WTC11 (cell line): ENCODE measurements at regions not wholly inside any gene's neighbourhood (a gene's known extent, or its start where the extent isn't known, plus 50 kb on each side); places are given as distances from the start of the nearest gene placed in this dataset.

ENCODE experiments used
- ATAC-seq: fragments of 200-7000 bp; cut with Tn5 transposase; 2 replicates; pipeline ENCODE4 v1.10.0; 2021; ENCODE audit warnings: mild to moderate bottlenecking, moderate library complexity
- CTCF ChIA-PET: fragments of 300-600 bp; sonication (Branson Sonifier 250); formaldehyde crosslinking; loops from one replicate; lab custom pipeline; 2021; ENCODE audit warnings: antibody characterized with exemption; lab: Charles Lee
- POLR2A ChIA-PET: fragments of 350-600 bp; sonication (Branson Sonifier 250); formaldehyde crosslinking; loops from one replicate; lab custom pipeline; 2021; ENCODE audit warnings: antibody characterized with exemption; lab: Charles Lee
- DNase-seq: peaks from one replicate; pipeline ENCODE4 v3.0.0; 2021; ENCODE audit warnings: low spot score
- H3K27ac Mint-ChIP-seq: 2 replicates; pipeline ENCODE4 v1.8.0; 2021; ENCODE audit warnings: mixed read lengths
- H3K27me3 Mint-ChIP-seq: 2 replicates; pipeline ENCODE4 v1.8.0; 2021; ENCODE audit warnings: low read depth, mild to moderate bottlenecking, moderate library complexity, mixed read lengths
- H3K36me3 Mint-ChIP-seq: 2 replicates; pipeline ENCODE4 v1.8.0; 2021; ENCODE audit warnings: mixed read lengths
- H3K4me1 Mint-ChIP-seq: 2 replicates; pipeline ENCODE4 v1.8.0; 2022; ENCODE audit warnings: mixed read lengths
- H3K4me3 Mint-ChIP-seq: 2 replicates; pipeline ENCODE4 v1.8.0; 2021; ENCODE audit warnings: mild to moderate bottlenecking, moderate library complexity, mixed read lengths
- H3K9me3 Mint-ChIP-seq: 2 replicates; pipeline ENCODE4 v1.8.0; 2021; ENCODE audit warnings: mixed read lengths
- CDX4 ChIP-seq: fragments of 250-450 bp; sonication (Bioruptor Pico); IDR thresholded peaks from 2 replicates; pipeline ENCODE4 v1.9.0; 2021; ENCODE audit warnings: moderate library complexity, mild to moderate bottlenecking, inconsistent platforms, borderline replicate concordance
- ESRRA ChIP-seq: sonication (generic); formaldehyde crosslinking; IDR thresholded peaks from 2 replicates; pipeline ENCODE4 v1.8.1; 2022; ENCODE audit warnings: mild to moderate bottlenecking, missing genetic modification reagents, borderline replicate concordance
- ETV6 ChIP-seq: sonication (generic); formaldehyde crosslinking; IDR thresholded peaks from 2 replicates; pipeline ENCODE4 v1.8.1; 2022; ENCODE audit warnings: mild to moderate bottlenecking, missing genetic modification reagents
- FOXK1 ChIP-seq: sonication (generic); formaldehyde crosslinking; IDR thresholded peaks from 2 replicates; pipeline ENCODE4 v1.8.0; 2022; ENCODE audit warnings: mild to moderate bottlenecking, moderate library complexity, missing genetic modification reagents
- FOXP1 ChIP-seq: sonication (generic); formaldehyde crosslinking; IDR thresholded peaks from 2 replicates; pipeline ENCODE4 v1.8.0; 2022; ENCODE audit warnings: missing genetic modification reagents, mild to moderate bottlenecking, moderate library complexity, borderline replicate concordance
- GRHL2 ChIP-seq: fragments of 250-450 bp; sonication (Bioruptor Pico); IDR thresholded peaks from 2 replicates; pipeline ENCODE4 v1.8.0; 2022; ENCODE audit warnings: mild to moderate bottlenecking, moderate library complexity; ENCODE audit not compliant: insufficient replicate concordance, severe bottlenecking
- HMGA2 ChIP-seq: fragments of 250-450 bp; sonication (Bioruptor Pico); IDR thresholded peaks from 2 replicates; pipeline ENCODE4 v1.4.0; 2021; ENCODE audit warnings: mild to moderate bottlenecking, moderate library complexity
- MYBL2 ChIP-seq: sonication (generic); formaldehyde crosslinking; IDR thresholded peaks from 2 replicates; pipeline ENCODE4 v1.8.1; 2023; ENCODE audit warnings: mild to moderate bottlenecking, moderate library complexity, missing genetic modification reagents
- NFE2L1 ChIP-seq: sonication (generic); formaldehyde crosslinking; IDR thresholded peaks from 2 replicates; pipeline ENCODE4 v1.8.1; 2023; ENCODE audit warnings: missing genetic modification reagents
- NFYB ChIP-seq: sonication (generic); formaldehyde crosslinking; conservative IDR thresholded peaks from 2 replicates; pipeline ENCODE4 v1.8.0; 2022; ENCODE audit warnings: low read depth, missing genetic modification reagents
- SMAD4 ChIP-seq: sonication (generic); formaldehyde crosslinking; IDR thresholded peaks from 2 replicates; pipeline ENCODE4 v1.8.0; 2022; ENCODE audit warnings: mild to moderate bottlenecking, missing genetic modification reagents
- SP1 ChIP-seq: sonication (generic); formaldehyde crosslinking; conservative IDR thresholded peaks from 2 replicates; pipeline ENCODE4 v1.8.1; 2022; ENCODE audit warnings: missing genetic modification reagents
- TP53 ChIP-seq: sonication (generic); formaldehyde crosslinking; IDR thresholded peaks from 2 replicates; pipeline ENCODE4 v1.8.1; 2023; ENCODE audit warnings: mild to moderate bottlenecking, missing genetic modification reagents
- ZBTB21 ChIP-seq: sonication (generic); formaldehyde crosslinking; IDR thresholded peaks from 2 replicates; pipeline ENCODE4 v1.8.1; 2023; ENCODE audit warnings: mild to moderate bottlenecking, missing genetic modification reagents, borderline replicate concordance
- ZNF138 ChIP-seq: sonication (generic); formaldehyde crosslinking; conservative IDR thresholded peaks from 2 replicates; pipeline ENCODE4 v1.8.1; 2022; ENCODE audit warnings: mild to moderate bottlenecking, moderate library complexity, missing genetic modification reagents
- ZNF219 ChIP-seq: sonication (generic); formaldehyde crosslinking; IDR thresholded peaks from 2 replicates; pipeline ENCODE4 v1.8.0; 2023; ENCODE audit warnings: missing genetic modification reagents, mild to moderate bottlenecking, borderline replicate concordance
- ZNF232 ChIP-seq: sonication (generic); formaldehyde crosslinking; IDR thresholded peaks from 2 replicates; pipeline ENCODE4 v1.8.0; 2022; ENCODE audit warnings: mild to moderate bottlenecking, missing genetic modification reagents
- ZNF423 ChIP-seq: fragments of 250-450 bp; sonication (Bioruptor Pico); IDR thresholded peaks from 2 replicates; pipeline ENCODE4 v2.1.2; 2022; ENCODE audit warnings: mild to moderate bottlenecking, moderate library complexity
- ZSCAN18 ChIP-seq: fragments of 250-450 bp; sonication (Bioruptor Pico); IDR thresholded peaks from 2 replicates; pipeline ENCODE4 v2.1.2; 2022; ENCODE audit warnings: mild to moderate bottlenecking, moderate library complexity
- TF ChIP-seq, protein P1 (sequence below): sonication (generic); formaldehyde crosslinking; IDR thresholded peaks from 2 replicates; pipeline ENCODE4 v1.8.1; 2022; ENCODE audit warnings: mild to moderate bottlenecking, moderate library complexity, missing genetic modification reagents
- TF ChIP-seq, protein P2 (sequence below): fragments of 250-450 bp; sonication (Bioruptor Pico); conservative IDR thresholded peaks from 2 replicates; pipeline ENCODE4 v1.9.0; 2021; ENCODE audit warnings: mild to moderate bottlenecking
- TF ChIP-seq, protein P3 (sequence below): sonication (generic); formaldehyde crosslinking; IDR thresholded peaks from 2 replicates; pipeline ENCODE4 v1.8.1; 2022; ENCODE audit warnings: mild to moderate bottlenecking, missing genetic modification reagents, moderate library complexity, borderline replicate concordance
- TF ChIP-seq, protein P4 (sequence below): sonication (generic); formaldehyde crosslinking; IDR thresholded peaks from 2 replicates; pipeline ENCODE4 v1.8.0; 2022; ENCODE audit warnings: mild to moderate bottlenecking, missing genetic modification reagents
- TF ChIP-seq, protein P5 (sequence below): sonication (generic); formaldehyde crosslinking; IDR thresholded peaks from 2 replicates; pipeline ENCODE4 v1.8.0; 2023; ENCODE audit warnings: missing genetic modification reagents
- TF ChIP-seq, protein P6 (sequence below): sonication (generic); formaldehyde crosslinking; IDR thresholded peaks from 2 replicates; pipeline ENCODE4 v1.8.0; 2022; ENCODE audit warnings: mild to moderate bottlenecking, missing genetic modification reagents

GRCh38 chr14:76962303-76962660, 66.2 kb downstream of the IRF2BPL start:
- Mint-ChIP-seq H3K36me3 (no peaks in the 10 kb centered on the region), H3K4me1 (peaks cover 87% of the 10 kb centered on the region)

DNA sequence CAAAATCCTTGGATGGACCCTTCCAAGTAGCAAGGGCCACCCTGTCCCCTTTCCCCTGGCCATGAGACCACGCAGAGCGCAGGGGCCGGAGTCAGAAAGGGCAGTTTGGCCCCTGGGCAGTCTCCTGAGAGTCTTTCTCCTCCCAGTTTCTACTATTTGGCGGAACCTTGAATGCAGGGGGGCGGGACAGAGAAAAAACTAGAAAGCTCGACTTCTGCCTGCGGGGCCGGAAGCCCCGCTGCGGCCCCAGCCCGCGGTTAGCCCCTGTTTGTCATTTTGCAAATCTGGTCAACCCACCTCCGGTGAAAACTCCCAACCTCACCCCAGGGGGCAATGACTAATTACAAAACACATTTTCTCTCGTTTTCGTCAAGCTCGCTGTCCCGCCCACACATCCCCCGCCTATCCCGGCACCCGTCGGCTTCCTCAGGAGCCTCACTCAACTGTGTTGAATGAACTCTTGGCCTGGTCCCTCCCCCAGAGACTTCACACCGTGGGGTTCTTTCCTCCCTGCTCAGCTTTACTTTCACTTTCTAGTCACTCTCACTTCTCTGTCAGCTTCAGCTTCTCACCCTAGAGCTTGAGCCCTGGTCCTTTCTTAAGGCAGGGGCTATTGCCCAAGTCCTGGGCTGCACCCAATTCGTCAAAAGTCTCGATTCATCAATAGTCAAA, 66.7 kb downstream of the IRF2BPL start:
- Mint-ChIP-seq H3K4me3 (peak overlapping the region; percentile 59), H3K27ac (peak overlapping the region; percentile 100), H3K4me1 (peaks cover 87% of the 10 kb centered on the region), H3K36me3 (no peaks in the 10 kb centered on the region), H3K27me3 (no peaks in the 10 kb centered on the region), H3K9me3 (no peaks in the 10 kb centered on the region)
- ChIA-PET CTCF (interaction anchor here (0.6 to 2.4 kb wide), 45 partner anchors 8 to 463 kb away, joined by 3 to 26 read pairs (median 7); partner anchors contain the start of genes GSTZ1 and POMT2), POLR2A (interaction anchor here (0.5 to 4.3 kb wide), 25 partner anchors 9 to 92 kb away, joined by 3 to 45 read pairs (median 5); partner anchors contain the start of gene IRF2BPL)
- peak; percentile 89 for ATAC-seq
- DNase-seq = peak; percentile 95
- TF ChIP-seq, protein P1, sequence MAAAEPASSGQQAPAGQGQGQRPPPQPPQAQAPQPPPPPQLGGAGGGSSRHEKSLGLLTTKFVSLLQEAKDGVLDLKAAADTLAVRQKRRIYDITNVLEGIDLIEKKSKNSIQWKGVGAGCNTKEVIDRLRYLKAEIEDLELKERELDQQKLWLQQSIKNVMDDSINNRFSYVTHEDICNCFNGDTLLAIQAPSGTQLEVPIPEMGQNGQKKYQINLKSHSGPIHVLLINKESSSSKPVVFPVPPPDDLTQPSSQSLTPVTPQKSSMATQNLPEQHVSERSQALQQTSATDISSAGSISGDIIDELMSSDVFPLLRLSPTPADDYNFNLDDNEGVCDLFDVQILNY (CRISPR knock-in tag) = no peak
- TF ChIP-seq ZNF232 (CRISPR knock-in tag) = 0 out of 2 replicates have a peak, but pooled peaks have one; percentile 36
- TF ChIP-seq, protein P2, sequence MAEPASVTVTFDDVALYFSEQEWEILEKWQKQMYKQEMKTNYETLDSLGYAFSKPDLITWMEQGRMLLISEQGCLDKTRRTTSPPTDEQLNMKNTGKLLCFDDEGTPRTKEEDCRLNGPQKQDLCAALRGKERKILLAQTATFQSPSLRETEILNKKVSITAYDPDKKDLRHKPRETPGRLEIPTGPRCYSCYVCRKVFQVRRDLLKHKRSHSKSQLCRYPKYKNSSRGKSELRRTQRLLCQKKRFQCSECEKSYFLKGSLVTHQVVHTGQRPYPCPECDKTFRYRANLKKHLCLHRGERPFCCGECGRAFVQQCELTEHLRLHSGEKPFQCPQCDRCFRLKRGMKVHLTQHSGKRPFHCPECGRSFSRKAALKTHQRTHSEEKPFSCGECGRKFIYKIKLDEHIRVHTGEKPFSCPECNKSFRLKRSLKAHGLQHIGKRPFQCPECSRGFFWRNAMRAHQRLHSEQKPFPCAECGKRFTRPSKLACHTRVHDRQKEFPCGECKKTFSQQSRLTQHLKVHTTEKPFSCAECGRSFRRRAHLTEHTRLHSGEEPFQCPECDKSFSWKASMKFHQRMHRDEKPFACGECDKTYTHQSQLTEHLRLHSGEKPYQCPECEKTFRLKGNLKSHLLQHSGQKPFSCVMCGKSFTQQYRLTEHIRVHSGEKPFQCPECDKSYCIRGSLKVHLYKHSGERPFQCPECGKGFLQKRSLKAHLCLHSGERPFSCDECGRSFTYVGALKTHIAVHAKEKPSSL (CRISPR knock-in tag) = no peak
- TF ChIP-seq ZSCAN18 (CRISPR knock-in tag) = no peak
- TF ChIP-seq ZNF423 (CRISPR knock-in tag) = peak; percentile 92
- TF ChIP-seq ESRRA (CRISPR knock-in tag) = no peak
- TF ChIP-seq MYBL2 (CRISPR knock-in tag) = no peak
- TF ChIP-seq, protein P3, sequence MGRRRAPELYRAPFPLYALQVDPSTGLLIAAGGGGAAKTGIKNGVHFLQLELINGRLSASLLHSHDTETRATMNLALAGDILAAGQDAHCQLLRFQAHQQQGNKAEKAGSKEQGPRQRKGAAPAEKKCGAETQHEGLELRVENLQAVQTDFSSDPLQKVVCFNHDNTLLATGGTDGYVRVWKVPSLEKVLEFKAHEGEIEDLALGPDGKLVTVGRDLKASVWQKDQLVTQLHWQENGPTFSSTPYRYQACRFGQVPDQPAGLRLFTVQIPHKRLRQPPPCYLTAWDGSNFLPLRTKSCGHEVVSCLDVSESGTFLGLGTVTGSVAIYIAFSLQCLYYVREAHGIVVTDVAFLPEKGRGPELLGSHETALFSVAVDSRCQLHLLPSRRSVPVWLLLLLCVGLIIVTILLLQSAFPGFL = no peak
- peak; percentile 56; the same call in 1 of the 2 replicates for TF ChIP-seq FOXK1
- TF ChIP-seq FOXP1 = no peak
- no peak for TF ChIP-seq SMAD4 (CRISPR knock-in tag)
- TF ChIP-seq NFYB (CRISPR knock-in tag) = no peak
- TF ChIP-seq TP53 (CRISPR knock-in tag) = 0 out of 2 replicates have a peak, but pooled peaks have one; percentile 39
- peak; percentile 44; the same call in 1 of the 2 replicates for TF ChIP-seq SP1 (CRISPR knock-in tag)
- TF ChIP-seq ZBTB21 = peak; percentile 68; the same call in 1 of the 2 replicates
- TF ChIP-seq ZNF138 (CRISPR knock-in tag) = no peak
- TF ChIP-seq, protein P4, sequence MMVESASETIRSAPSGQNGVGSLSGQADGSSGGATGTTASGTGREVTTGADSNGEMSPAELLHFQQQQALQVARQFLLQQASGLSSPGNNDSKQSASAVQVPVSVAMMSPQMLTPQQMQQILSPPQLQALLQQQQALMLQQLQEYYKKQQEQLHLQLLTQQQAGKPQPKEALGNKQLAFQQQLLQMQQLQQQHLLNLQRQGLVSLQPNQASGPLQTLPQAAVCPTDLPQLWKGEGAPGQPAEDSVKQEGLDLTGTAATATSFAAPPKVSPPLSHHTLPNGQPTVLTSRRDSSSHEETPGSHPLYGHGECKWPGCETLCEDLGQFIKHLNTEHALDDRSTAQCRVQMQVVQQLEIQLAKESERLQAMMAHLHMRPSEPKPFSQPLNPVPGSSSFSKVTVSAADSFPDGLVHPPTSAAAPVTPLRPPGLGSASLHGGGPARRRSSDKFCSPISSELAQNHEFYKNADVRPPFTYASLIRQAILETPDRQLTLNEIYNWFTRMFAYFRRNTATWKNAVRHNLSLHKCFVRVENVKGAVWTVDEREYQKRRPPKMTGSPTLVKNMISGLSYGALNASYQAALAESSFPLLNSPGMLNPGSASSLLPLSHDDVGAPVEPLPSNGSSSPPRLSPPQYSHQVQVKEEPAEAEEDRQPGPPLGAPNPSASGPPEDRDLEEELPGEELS (CRISPR knock-in tag) = peak; percentile 38; the same call in 1 of the 2 replicates
- peak; percentile 65 for TF ChIP-seq NFE2L1 (CRISPR knock-in tag)
- TF ChIP-seq ETV6 (CRISPR knock-in tag) = peak; percentile 68
- no peak for TF ChIP-seq HMGA2 (CRISPR knock-in tag)
- TF ChIP-seq CDX4 (CRISPR knock-in tag) = no peak
- TF ChIP-seq ZNF219 = no peak
- TF ChIP-seq, protein P5, sequence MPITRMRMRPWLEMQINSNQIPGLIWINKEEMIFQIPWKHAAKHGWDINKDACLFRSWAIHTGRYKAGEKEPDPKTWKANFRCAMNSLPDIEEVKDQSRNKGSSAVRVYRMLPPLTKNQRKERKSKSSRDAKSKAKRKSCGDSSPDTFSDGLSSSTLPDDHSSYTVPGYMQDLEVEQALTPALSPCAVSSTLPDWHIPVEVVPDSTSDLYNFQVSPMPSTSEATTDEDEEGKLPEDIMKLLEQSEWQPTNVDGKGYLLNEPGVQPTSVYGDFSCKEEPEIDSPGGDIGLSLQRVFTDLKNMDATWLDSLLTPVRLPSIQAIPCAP (CRISPR knock-in tag) = peak; percentile 94; the same call in 1 of the 2 replicates

More at GRCh38 chr14:76962303-76962660, 66.2 kb downstream of the IRF2BPL start:
- TF ChIP-seq GRHL2 (CRISPR knock-in tag) (no peak), ZNF232 (CRISPR knock-in tag) (0 out of 2 replicates have a peak, but pooled peaks have one; percentile 5)
- TF ChIP-seq, protein P6, sequence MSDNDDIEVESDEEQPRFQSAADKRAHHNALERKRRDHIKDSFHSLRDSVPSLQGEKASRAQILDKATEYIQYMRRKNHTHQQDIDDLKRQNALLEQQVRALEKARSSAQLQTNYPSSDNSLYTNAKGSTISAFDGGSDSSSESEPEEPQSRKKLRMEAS (CRISPR knock-in tag) = no peak
- TF ChIP-seq, all 79 proteins: peak for 1
- Mint-ChIP-seq H3K9me3 (no peaks in the 10 kb centered on the region), H3K4me3 (peak overlapping the region; percentile 59), H3K27ac (peak overlapping the region; percentile 100), H3K27me3 (no peaks in the 10 kb centered on the region)
- CTCF ChIA-PET = interaction anchor here (0.8 to 2.4 kb wide), 38 partner anchors 9 to 133 kb away, joined by 3 to 26 read pairs (median 8); no protein-coding TSS in a partner anchor
- ATAC-seq (no peak), DNase-seq (no peak)
- POLR2A ChIA-PET = interaction anchor here (0.6 to 4.3 kb wide), 24 partner anchors 9 to 92 kb away, joined by 3 to 45 read pairs (median 6); partner anchors contain the start of gene IRF2BPL
